Panc1 (cell line): ENCODE measurements at regions not wholly inside any gene's neighbourhood (a gene's known extent, or its start where the extent isn't known, plus 50 kb on each side); places are given as distances from the start of the nearest gene placed in this dataset.

Source experiments
- POLR2AphosphoS5 ChIP-seq: IDR thresholded peaks from 2 replicates; pipeline ENCODE4 v1.6.1; 2012; ENCODE audit warnings: mild to moderate bottlenecking, low read depth, low read length, moderate library complexity
- REST ChIP-seq, 2 experiments: IDR thresholded peaks; 2 replicates each; pipeline ENCODE4 v1.6.1; 2011 to 2012; ENCODE audit warnings: low read depth in 2 of 2, control low read depth in 1 of 2, low read length in 1 of 2, mild to moderate bottlenecking in 1 of 2, moderate library complexity in 1 of 2; ENCODE audit not compliant: insufficient read depth in 1 of 2
- TCF7L2 ChIP-seq: IDR thresholded peaks from 2 replicates; pipeline ENCODE4 v1.6.1; 2011; ENCODE audit warnings: mild to moderate bottlenecking, low read depth, low read length, inconsistent platforms
- TF ChIP-seq, protein P1 (sequence below): fragments of 450-650 bp; IDR thresholded peaks from 2 replicates; pipeline ENCODE4 v1.5.1; 2017; ENCODE audit warnings: mild to moderate bottlenecking

DNA sequence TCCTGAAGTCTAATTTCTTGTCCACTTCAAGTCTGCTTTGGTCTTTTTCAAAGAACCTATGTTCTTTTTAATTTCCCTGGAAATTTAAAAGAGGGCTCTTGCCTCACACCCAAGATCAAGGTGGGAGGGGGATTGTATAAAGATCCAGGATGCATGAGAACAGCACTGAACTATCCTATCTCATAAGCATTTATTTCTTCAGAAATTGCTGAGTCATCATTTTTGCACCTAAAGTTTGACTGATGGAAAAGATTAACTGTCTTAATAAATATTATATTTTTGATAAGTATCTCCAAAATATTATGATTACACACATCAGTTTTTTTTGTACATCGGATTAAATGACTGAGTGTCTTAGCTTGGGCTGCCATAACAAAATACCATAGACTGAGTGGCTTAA is 90.5 kb downstream of the RPS24 start:
- TF ChIP-seq, protein P1, sequence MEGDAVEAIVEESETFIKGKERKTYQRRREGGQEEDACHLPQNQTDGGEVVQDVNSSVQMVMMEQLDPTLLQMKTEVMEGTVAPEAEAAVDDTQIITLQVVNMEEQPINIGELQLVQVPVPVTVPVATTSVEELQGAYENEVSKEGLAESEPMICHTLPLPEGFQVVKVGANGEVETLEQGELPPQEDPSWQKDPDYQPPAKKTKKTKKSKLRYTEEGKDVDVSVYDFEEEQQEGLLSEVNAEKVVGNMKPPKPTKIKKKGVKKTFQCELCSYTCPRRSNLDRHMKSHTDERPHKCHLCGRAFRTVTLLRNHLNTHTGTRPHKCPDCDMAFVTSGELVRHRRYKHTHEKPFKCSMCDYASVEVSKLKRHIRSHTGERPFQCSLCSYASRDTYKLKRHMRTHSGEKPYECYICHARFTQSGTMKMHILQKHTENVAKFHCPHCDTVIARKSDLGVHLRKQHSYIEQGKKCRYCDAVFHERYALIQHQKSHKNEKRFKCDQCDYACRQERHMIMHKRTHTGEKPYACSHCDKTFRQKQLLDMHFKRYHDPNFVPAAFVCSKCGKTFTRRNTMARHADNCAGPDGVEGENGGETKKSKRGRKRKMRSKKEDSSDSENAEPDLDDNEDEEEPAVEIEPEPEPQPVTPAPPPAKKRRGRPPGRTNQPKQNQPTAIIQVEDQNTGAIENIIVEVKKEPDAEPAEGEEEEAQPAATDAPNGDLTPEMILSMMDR = no peak
- no peak for TF ChIP-seq REST (IDR thresholded peaks at IDR 0.05; ENCODE audit: insufficient read depth in 1 of 2, low read depth in 2 of 2, low read length in 1 of 2)
- TF ChIP-seq POLR2AphosphoS5 = no peak
- no peak for TF ChIP-seq TCF7L2
